Common myeloid progenitor, CD34-positive (primary cell): ENCODE measurements at regions not wholly inside any gene's neighbourhood (a gene's known extent, or its start where the extent isn't known, plus 50 kb on each side); places are given as distances from the start of the nearest gene placed in this dataset.

ENCODE experiments used
- CTCF ChIA-PET: fragments of 350-600 bp; sonication (Branson Sonifier 250); formaldehyde crosslinking; loops from one replicate; lab custom pipeline; 2021; ENCODE audit warnings: antibody characterized with exemption; lab: Charles Lee
- POLR2A ChIA-PET: fragments of 350-600 bp; sonication (Branson Sonifier 250); formaldehyde crosslinking; loops from one replicate; lab custom pipeline; 2021; ENCODE audit warnings: antibody characterized with exemption; lab: Charles Lee
- DNase-seq, 3 donors: peaks; one replicate each; pipeline versions ENCODE4 v3.0.0 to v3.0.0-alpha.2; 2013
- H3K27ac ChIP-seq, 2 experiments: 1 replicate in 1 of 2; 2 replicates in 1 of 2; pipeline ENCODE4 v1.7.0; 2013; ENCODE audit warnings: inconsistent platforms in 2 of 2, low read length in 2 of 2, mild to moderate bottlenecking in 2 of 2, low read depth in 1 of 2, moderate library complexity in 1 of 2; ENCODE audit not compliant: severe bottlenecking in 2 of 2, insufficient read depth in 1 of 2, poor library complexity in 1 of 2
- H3K27me3 ChIP-seq, 5 experiments: replicated peaks in 2 of 5; 1 replicate in 3 of 5; 2 replicates in 2 of 5; pipeline versions ENCODE4 v1.6.1 to v1.7.0; 2013; ENCODE audit warnings: low read length in 4 of 5, mild to moderate bottlenecking in 2 of 5, moderate library complexity in 2 of 5, inconsistent platforms in 1 of 5; ENCODE audit not compliant: insufficient read depth in 5 of 5, control insufficient read depth in 4 of 5
- H3K36me3 ChIP-seq, 4 experiments: 1 replicate in 2 of 4; 2 replicates in 2 of 4; pipeline versions ENCODE4 v1.6.1 to v1.7.0; 2013; ENCODE audit warnings: low read length in 3 of 4, control low read depth in 1 of 4, mild to moderate bottlenecking in 1 of 4; ENCODE audit not compliant: control insufficient read depth in 4 of 4, insufficient read depth in 4 of 4
- H3K4me1 ChIP-seq, 4 experiments: 1 replicate in 3 of 4; 2 replicates in 1 of 4; pipeline versions ENCODE4 v1.6.1 to v1.7.1; 2013; ENCODE audit warnings: low read length in 3 of 4, mild to moderate bottlenecking in 3 of 4, control low read depth in 1 of 4, inconsistent platforms in 1 of 4, moderate library complexity in 1 of 4; ENCODE audit not compliant: control insufficient read depth in 4 of 4, insufficient read depth in 4 of 4; ENCODE audit errors: control extremely low read depth in 1 of 4
- H3K4me3 ChIP-seq, 7 experiments: 1 replicate in 4 of 7; 2 replicates in 3 of 7; pipeline versions ENCODE4 v1.5.1 to v1.7.0; 2013; ENCODE audit warnings: mild to moderate bottlenecking in 7 of 7, low read length in 6 of 7, moderate library complexity in 6 of 7, inconsistent platforms in 2 of 7, low read depth in 2 of 7, control low read depth in 1 of 7; ENCODE audit not compliant: insufficient read depth in 4 of 7, control insufficient read depth in 1 of 7; ENCODE audit errors: extremely low read depth in 1 of 7
- H3K9me3 ChIP-seq, 5 experiments: 1 replicate in 4 of 5; 2 replicates in 1 of 5; pipeline versions ENCODE4 v1.6.1 to v1.7.1; 2013; ENCODE audit warnings: low read length in 4 of 5, mild to moderate bottlenecking in 2 of 5, inconsistent platforms in 1 of 5, low read depth in 1 of 5, moderate library complexity in 1 of 5; ENCODE audit not compliant: control insufficient read depth in 4 of 5, insufficient read depth in 2 of 5; ENCODE audit errors: control extremely low read depth in 1 of 5
- WGBS: methylation state at CpG from one replicate; pipeline ENCODE4 v1.1.5; 2013; ENCODE audit not compliant: insufficient coverage; 5-methylcytosine and 5-hydroxymethylcytosine counted together

- H3K4me3 ChIP-seq: no peak overlapping the region
- DNase-seq: no peak
- ChIA-PET CTCF (no interaction called here), POLR2A (no interaction called here)
- H3K27me3 ChIP-seq: peaks cover 0 to 51% (median 6%) of the 10 kb centered on the region in 5 experiments
- no peaks in the 10 kb centered on the region for H3K9me3 ChIP-seq
- H3K27ac ChIP-seq: no peak overlapping the region
- no peaks in the 10 kb centered on the region for H3K36me3 ChIP-seq
- 71% methylated on average over 5 of the region's 5 CpGs for whole genome bisulfite sequencing
- peaks cover 0 to 6% (median 2%) of the 10 kb centered on the region in 4 experiments for H3K4me1 ChIP-seq
Observed at GRCh38 chr17:79370594-79370993, 240.3 kb downstream of the RBFOX3 start.

GRCh38 chr17:79370126-79370525, 240.7 kb downstream of the RBFOX3 start:
- no peaks in the 10 kb centered on the region for H3K9me3 ChIP-seq
- POLR2A ChIA-PET: no interaction called here
- WGBS: 90% methylated on average over 7 of the region's 8 CpGs
- no peak for DNase-seq
- H3K27me3 ChIP-seq: peaks cover 0 to 51% (median 8%) of the 10 kb centered on the region in 5 experiments
- CTCF ChIA-PET: no interaction called here
- H3K36me3 ChIP-seq: no peaks in the 10 kb centered on the region
- H3K4me1 ChIP-seq: peaks cover 0 to 6% (median 2%) of the 10 kb centered on the region in 4 experiments
- no peak overlapping the region for H3K27ac ChIP-seq
- no peak overlapping the region for H3K4me3 ChIP-seq

GRCh38 chr17:79369532-79369931, 241.3 kb downstream of the RBFOX3 start:
- POLR2A ChIA-PET: no interaction called here
- no peaks in the 10 kb centered on the region for H3K36me3 ChIP-seq
- H3K4me3 ChIP-seq: no peak overlapping the region
- no peak for DNase-seq
- no peak overlapping the region for H3K27ac ChIP-seq
- peaks cover 0 to 51% (median 8%) of the 10 kb centered on the region in 5 experiments for H3K27me3 ChIP-seq
- WGBS: 81% methylated on average over 7 of the region's 9 CpGs
- peaks cover 0 to 6% (median 2%) of the 10 kb centered on the region in 4 experiments for H3K4me1 ChIP-seq
- no peaks in the 10 kb centered on the region for H3K9me3 ChIP-seq
- CTCF ChIA-PET: no interaction called here

- ChIA-PET POLR2A (interaction anchor here (0.8 kb wide), 1 partner anchor 1620 kb away, joined by 3 read pairs; no protein-coding TSS in a partner anchor), CTCF (no interaction called here)
- no peak overlapping the region for H3K27ac ChIP-seq
- no peak overlapping the region for H3K4me3 ChIP-seq
- H3K9me3 ChIP-seq: no peaks in the 10 kb centered on the region
- no peaks in the 10 kb centered on the region for H3K36me3 ChIP-seq
- DNase-seq: no peak
- peaks cover 0 to 6% (median 2%) of the 10 kb centered on the region in 4 experiments for H3K4me1 ChIP-seq
- 82% methylated on average over 11 of the region's 14 CpGs for WGBS
- peaks cover 0 to 53% (median 8%) of the 10 kb centered on the region in 5 experiments for H3K27me3 ChIP-seq
Observed at GRCh38 chr17:79369001-79369400, 241.8 kb downstream of the RBFOX3 start.

GRCh38 chr17:79368521-79368920, 242.3 kb downstream of the RBFOX3 start:
- Histone ChIP-seq H3K4me3 (no peak overlapping the region), H3K27me3 (peaks cover 0 to 58% (median 8%) of the 10 kb centered on the region in 5 experiments), H3K36me3 (no peaks in the 10 kb centered on the region), H3K9me3 (no peaks in the 10 kb centered on the region), H3K27ac (no peak overlapping the region), H3K4me1 (peaks cover 0 to 6% (median 2%) of the 10 kb centered on the region in 4 experiments)
- 98% methylated on average over 9 of the region's 9 CpGs for WGBS
- CTCF ChIA-PET: no interaction called here
- POLR2A ChIA-PET: interaction anchor here (0.8 kb wide), 1 partner anchor 1621 kb away, joined by 3 read pairs; no protein-coding TSS in a partner anchor
- no peak for DNase-seq

GRCh38 chr17:79366988-79367571, 243.8 kb downstream of the RBFOX3 start:
- no peaks in the 10 kb centered on the region for H3K36me3 ChIP-seq
- H3K9me3 ChIP-seq: no peaks in the 10 kb centered on the region
- DNase-seq: no peak
- WGBS: 76% methylated on average over 11 of the region's 12 CpGs
- H3K27me3 ChIP-seq: peaks cover 0 to 63% (median 10%) of the 10 kb centered on the region in 5 experiments
- no peak overlapping the region for H3K27ac ChIP-seq
- ChIA-PET CTCF (no interaction called here), POLR2A (no interaction called here)
- H3K4me1 ChIP-seq: peaks cover 0 to 6% (median 2%) of the 10 kb centered on the region in 4 experiments
- H3K4me3 ChIP-seq: no peak overlapping the region
